ENCODE measurements at regions not wholly inside any gene's neighbourhood (a gene's known extent, or its start where the extent isn't known, plus 50 kb on each side); places are given as distances from the start of the nearest gene placed in this dataset.

- no peak for TF ChIP-seq CTCF (IDR thresholded peaks at IDR 0.05)
- DNase-seq (ENCODE audit: low spot score) (no peak), ATAC-seq (ENCODE audit: low FRiP score) (no peak)
Observed at GRCh38 chr1:189596197-189596596, 881.5 kb downstream of the BRINP3 start.

DNA sequence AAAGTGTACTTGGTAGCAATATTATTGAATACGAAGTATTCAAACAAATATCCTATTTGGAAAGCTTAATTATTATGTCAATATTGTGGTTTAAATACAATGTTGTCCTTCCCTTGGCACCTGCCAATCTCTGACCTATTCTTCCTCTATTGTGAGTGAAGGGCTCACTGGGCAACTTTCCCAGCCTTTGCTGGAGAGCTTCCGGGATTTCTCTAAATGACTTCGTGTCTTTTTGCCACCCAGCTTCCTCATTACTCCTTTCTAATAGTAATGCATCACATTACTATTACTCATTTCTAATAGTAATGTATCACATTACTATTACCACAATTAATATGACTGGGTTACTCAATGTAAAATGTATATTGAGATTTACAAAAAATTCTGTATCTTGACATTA lies 880.6 kb downstream of the BRINP3 start:
- DNase-seq (ENCODE audit: low spot score): no peak
- no peak for ATAC-seq (ENCODE audit: low FRiP score)
- TF ChIP-seq CTCF (IDR thresholded peaks at IDR 0.05): no peak

GRCh38 chr1:189605226-189605625 lies 872.4 kb downstream of the BRINP3 start:
- ATAC-seq (ENCODE audit: low FRiP score) (no peak), DNase-seq (ENCODE audit: low spot score) (no peak)
- no peak for TF ChIP-seq CTCF (IDR thresholded peaks at IDR 0.05)

DNA sequence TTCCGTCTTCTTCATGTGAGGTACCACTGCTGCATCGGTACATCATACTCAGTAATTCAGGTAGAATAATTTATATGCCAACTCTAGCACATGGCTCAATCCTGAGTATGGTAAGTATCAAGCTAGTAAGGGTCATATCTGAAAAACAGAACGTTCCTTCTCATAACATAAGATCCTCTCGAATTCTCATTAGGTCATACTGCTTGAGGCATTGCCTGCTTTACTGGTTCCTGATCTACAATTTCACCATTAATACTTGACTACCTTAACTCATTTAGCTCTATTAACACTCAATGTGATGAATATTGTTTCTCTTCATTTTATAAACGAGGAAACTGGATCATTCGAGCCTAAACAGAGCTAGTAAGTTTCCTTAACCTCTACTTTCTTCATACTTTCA lies 871.6 kb downstream of the BRINP3 start:
- no peak for TF ChIP-seq CTCF (IDR thresholded peaks at IDR 0.05)
- DNase-seq (ENCODE audit: low spot score): no peak
- no peak for ATAC-seq (ENCODE audit: low FRiP score)

DNA sequence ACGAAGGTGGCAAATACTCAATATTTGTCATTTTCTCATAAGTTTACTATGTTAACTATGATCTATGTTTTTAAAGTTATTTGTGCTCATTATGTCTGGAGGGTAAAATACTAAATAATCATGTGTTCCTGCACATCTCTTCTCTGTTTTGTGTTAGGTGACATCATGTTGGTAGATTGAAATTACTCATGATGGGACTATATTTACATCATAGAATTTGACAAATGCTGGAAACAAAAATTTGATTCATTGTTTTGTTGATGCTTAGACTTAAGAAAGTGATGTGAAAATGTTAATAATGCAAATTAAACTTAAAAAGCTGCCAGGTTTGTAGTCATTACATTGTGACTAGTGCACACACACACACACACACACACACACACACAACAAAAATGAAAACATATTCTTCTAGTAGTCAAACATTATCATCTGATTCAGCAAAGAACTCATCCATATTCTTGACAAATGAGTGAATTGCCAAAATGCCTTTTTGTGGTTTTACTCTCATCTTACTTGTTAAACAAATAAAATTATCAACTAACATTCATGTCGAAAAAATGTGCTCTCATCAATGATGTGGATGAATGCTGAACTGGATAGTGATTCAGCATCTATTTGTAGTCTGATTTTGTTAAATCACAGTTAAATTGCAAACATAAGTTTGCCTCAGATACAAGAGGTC lies 870.7 kb downstream of the BRINP3 start:
- DNase-seq (ENCODE audit: low spot score) (no peak), ATAC-seq (ENCODE audit: low FRiP score) (no peak)
- TF ChIP-seq CTCF (IDR thresholded peaks at IDR 0.05): no peak

DNA sequence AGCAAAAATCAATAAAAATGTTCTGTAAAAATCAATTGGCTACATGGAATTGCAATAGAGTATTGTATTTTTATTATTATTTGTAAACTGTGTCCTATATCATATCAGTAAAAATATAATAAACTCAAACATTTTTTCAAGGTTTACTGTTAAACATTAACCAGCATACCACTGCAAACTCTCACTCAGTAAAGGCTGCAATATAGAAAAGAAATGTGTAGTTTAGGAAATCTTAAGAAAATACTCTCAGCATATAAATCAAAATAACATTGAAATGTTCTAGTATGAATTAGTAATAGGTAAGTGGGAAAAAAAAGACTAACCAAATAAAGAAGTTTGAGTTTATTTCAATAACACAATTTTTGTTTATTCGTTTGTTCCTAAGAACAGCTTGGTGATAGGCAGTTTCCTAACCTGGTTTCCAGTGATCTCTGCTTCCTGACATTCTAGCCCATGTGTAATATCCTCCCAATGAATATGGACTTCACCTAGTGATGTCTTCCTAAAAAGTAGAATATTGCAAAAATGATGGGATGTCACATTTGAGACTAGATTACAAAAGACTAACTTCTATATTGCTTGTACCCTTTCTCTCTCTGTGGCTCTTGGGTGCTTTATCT lies 870.1 kb downstream of the BRINP3 start:
- no peak for ATAC-seq (ENCODE audit: low FRiP score)
- no peak for TF ChIP-seq CTCF (IDR thresholded peaks at IDR 0.05)

GRCh38 chr1:189609167-189609566 lies 868.5 kb downstream of the BRINP3 start:
- no peak for ATAC-seq (ENCODE audit: low FRiP score)
- TF ChIP-seq CTCF (IDR thresholded peaks at IDR 0.05): no peak
- DNase-seq (ENCODE audit: low spot score): no peak

More for the DNA sequence above, 870.1 kb downstream of the BRINP3 start:
- DNase-seq (ENCODE audit: low spot score): no peak

Measured in omental fat pad (tissue), 3 donors.